ENCODE measurements at regions not wholly inside any gene's neighbourhood (a gene's known extent, or its start where the extent isn't known, plus 50 kb on each side); places are given as distances from the start of the nearest gene placed in this dataset.

GRCh38 chr16:22971346-22971924 lies 157.5 kb downstream of the HS3ST2 start:
- CTCF ChIA-PET = no interaction called here
- Histone ChIP-seq H3K4me3 (ENCODE audit: low read depth, low read length) (no peak overlapping the region), H3K27me3 (ENCODE audit: control insufficient read depth, insufficient read depth, low read length) (no peaks in the 10 kb centered on the region), H3K36me3 (ENCODE audit: control insufficient read depth, insufficient read depth, low read length) (no peaks in the 10 kb centered on the region)
- no peak for DNase-seq (ENCODE audit: low read depth)
- TF ChIP-seq, protein P1, sequence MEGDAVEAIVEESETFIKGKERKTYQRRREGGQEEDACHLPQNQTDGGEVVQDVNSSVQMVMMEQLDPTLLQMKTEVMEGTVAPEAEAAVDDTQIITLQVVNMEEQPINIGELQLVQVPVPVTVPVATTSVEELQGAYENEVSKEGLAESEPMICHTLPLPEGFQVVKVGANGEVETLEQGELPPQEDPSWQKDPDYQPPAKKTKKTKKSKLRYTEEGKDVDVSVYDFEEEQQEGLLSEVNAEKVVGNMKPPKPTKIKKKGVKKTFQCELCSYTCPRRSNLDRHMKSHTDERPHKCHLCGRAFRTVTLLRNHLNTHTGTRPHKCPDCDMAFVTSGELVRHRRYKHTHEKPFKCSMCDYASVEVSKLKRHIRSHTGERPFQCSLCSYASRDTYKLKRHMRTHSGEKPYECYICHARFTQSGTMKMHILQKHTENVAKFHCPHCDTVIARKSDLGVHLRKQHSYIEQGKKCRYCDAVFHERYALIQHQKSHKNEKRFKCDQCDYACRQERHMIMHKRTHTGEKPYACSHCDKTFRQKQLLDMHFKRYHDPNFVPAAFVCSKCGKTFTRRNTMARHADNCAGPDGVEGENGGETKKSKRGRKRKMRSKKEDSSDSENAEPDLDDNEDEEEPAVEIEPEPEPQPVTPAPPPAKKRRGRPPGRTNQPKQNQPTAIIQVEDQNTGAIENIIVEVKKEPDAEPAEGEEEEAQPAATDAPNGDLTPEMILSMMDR (IDR thresholded peaks at IDR 0.05; ENCODE audit: insufficient read depth, low read depth, low read length) = no peak
- POLR2A ChIA-PET = no interaction called here

- ChIA-PET POLR2A (no interaction called here), CTCF (no interaction called here)
- no peaks in the 10 kb centered on the region for H3K27me3 ChIP-seq (ENCODE audit: control insufficient read depth, insufficient read depth, low read length)
- DNase-seq (ENCODE audit: low read depth) = no peak
- no peaks in the 10 kb centered on the region for H3K36me3 ChIP-seq (ENCODE audit: control insufficient read depth, insufficient read depth, low read length)
- TF ChIP-seq, protein P1 (IDR thresholded peaks at IDR 0.05; ENCODE audit: insufficient read depth, low read depth, low read length) = no peak
- no peak overlapping the region for H3K4me3 ChIP-seq (ENCODE audit: low read depth, low read length)
Measured at GRCh38 chr16:22970209-22970865, 156.4 kb downstream of the HS3ST2 start.

DNA sequence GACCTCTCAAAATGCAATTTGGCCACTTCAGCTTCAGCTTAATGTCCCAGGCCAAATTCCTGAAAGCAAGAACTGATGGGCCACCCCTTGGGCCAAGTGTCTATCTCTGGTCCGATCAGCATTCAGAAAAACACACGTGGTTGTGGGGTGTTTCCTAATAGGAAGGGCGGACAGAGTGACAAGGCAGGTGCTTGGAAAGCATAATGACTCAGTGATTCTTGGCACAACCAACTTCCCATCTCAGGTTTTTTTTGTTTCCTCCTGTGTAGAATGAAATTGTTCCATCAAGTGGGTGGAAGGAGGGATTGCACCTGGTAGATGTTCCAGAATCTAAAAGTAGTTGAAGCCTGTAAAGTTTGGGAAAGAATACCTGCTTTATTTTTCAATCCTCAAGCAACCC lies 155.6 kb downstream of the HS3ST2 start:
- H3K36me3 ChIP-seq (ENCODE audit: control insufficient read depth, insufficient read depth, low read length) = no peaks in the 10 kb centered on the region
- TF ChIP-seq, protein P1 (IDR thresholded peaks at IDR 0.05; ENCODE audit: insufficient read depth, low read depth, low read length) = no peak
- H3K4me3 ChIP-seq (ENCODE audit: low read depth, low read length) = no peak overlapping the region
- DNase-seq (ENCODE audit: low read depth) = no peak
- CTCF ChIA-PET = no interaction called here
- no peaks in the 10 kb centered on the region for H3K27me3 ChIP-seq (ENCODE audit: control insufficient read depth, insufficient read depth, low read length)
- POLR2A ChIA-PET = no interaction called here

DNA sequence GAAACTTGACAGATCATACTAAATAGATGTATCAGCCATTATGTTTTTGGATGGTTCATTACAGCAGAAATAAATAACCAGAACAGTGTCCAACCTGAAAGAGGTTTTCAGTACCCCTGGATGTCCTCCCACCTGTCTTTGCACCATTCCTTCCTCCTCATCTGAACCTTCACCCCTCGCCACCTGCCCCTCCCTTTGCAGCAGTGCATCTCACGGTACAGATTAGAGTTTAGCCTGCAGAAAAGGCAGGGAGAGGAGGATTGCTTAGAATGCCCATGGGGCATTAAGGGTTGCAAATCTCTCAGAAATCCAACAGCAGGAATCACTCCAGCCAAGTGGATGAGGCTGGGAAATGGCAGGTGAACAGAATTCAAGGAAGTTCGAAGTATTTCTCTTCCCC lies 155.0 kb downstream of the HS3ST2 start:
- H3K36me3 ChIP-seq (ENCODE audit: control insufficient read depth, insufficient read depth, low read length) = no peaks in the 10 kb centered on the region
- ChIA-PET POLR2A (no interaction called here), CTCF (no interaction called here)
- TF ChIP-seq, protein P1 (IDR thresholded peaks at IDR 0.05; ENCODE audit: insufficient read depth, low read depth, low read length) = no peak
- H3K4me3 ChIP-seq (ENCODE audit: low read depth, low read length) = no peak overlapping the region
- H3K27me3 ChIP-seq (ENCODE audit: control insufficient read depth, insufficient read depth, low read length) = no peaks in the 10 kb centered on the region
- no peak for DNase-seq (ENCODE audit: low read depth)

GRCh38 chr16:22967521-22968095 lies 153.6 kb downstream of the HS3ST2 start:
- CTCF ChIA-PET = interaction anchor here (1.2 kb wide), 1 partner anchor 10 kb away, joined by 5 read pairs; no protein-coding TSS in a partner anchor
- POLR2A ChIA-PET = no interaction called here
- no peak for DNase-seq (ENCODE audit: low read depth)
- Histone ChIP-seq H3K36me3 (ENCODE audit: control insufficient read depth, insufficient read depth, low read length) (no peaks in the 10 kb centered on the region), H3K4me3 (ENCODE audit: low read depth, low read length) (no peak overlapping the region), H3K27me3 (ENCODE audit: control insufficient read depth, insufficient read depth, low read length) (no peaks in the 10 kb centered on the region)
- TF ChIP-seq, protein P1 (IDR thresholded peaks at IDR 0.05; ENCODE audit: insufficient read depth, low read depth, low read length) = no peak

Measured in BJ (cell line).